ENCODE measurements at regions not wholly inside any gene's neighbourhood (a gene's known extent, or its start where the extent isn't known, plus 50 kb on each side); places are given as distances from the start of the nearest gene placed in this dataset.

- TF ChIP-seq, protein P1, sequence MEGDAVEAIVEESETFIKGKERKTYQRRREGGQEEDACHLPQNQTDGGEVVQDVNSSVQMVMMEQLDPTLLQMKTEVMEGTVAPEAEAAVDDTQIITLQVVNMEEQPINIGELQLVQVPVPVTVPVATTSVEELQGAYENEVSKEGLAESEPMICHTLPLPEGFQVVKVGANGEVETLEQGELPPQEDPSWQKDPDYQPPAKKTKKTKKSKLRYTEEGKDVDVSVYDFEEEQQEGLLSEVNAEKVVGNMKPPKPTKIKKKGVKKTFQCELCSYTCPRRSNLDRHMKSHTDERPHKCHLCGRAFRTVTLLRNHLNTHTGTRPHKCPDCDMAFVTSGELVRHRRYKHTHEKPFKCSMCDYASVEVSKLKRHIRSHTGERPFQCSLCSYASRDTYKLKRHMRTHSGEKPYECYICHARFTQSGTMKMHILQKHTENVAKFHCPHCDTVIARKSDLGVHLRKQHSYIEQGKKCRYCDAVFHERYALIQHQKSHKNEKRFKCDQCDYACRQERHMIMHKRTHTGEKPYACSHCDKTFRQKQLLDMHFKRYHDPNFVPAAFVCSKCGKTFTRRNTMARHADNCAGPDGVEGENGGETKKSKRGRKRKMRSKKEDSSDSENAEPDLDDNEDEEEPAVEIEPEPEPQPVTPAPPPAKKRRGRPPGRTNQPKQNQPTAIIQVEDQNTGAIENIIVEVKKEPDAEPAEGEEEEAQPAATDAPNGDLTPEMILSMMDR (IDR thresholded peaks at IDR 0.05): no peak
- no peak for TF ChIP-seq POLR2AphosphoS5 (IDR thresholded peaks at IDR 0.05)
Measured at GRCh38 chr4:11549525-11549924, 120.8 kb upstream of the HS3ST1 start.
